ENCODE measurements at regions not wholly inside any gene's neighbourhood (a gene's known extent, or its start where the extent isn't known, plus 50 kb on each side); places are given as distances from the start of the nearest gene placed in this dataset.

DNA sequence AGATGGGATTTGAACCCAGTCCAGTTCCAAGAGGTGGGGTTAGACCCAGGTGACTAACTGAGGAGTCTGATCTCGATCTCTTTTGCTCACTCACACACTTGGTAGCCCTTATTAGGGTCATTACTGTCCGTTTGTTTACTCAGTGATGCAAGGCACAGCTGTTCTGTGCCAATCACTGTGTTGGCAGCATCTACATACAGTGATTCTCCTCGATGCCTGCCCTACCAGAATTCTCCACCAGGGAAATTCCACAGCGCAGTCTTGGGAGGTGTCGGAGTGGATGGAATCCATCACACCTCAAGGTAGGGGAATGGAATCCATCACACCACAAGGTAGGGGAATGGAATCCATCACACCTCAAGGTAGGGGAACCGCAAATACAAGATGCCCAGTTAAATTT is 279.6 kb downstream of the MAF start:
- TF ChIP-seq, protein P1, sequence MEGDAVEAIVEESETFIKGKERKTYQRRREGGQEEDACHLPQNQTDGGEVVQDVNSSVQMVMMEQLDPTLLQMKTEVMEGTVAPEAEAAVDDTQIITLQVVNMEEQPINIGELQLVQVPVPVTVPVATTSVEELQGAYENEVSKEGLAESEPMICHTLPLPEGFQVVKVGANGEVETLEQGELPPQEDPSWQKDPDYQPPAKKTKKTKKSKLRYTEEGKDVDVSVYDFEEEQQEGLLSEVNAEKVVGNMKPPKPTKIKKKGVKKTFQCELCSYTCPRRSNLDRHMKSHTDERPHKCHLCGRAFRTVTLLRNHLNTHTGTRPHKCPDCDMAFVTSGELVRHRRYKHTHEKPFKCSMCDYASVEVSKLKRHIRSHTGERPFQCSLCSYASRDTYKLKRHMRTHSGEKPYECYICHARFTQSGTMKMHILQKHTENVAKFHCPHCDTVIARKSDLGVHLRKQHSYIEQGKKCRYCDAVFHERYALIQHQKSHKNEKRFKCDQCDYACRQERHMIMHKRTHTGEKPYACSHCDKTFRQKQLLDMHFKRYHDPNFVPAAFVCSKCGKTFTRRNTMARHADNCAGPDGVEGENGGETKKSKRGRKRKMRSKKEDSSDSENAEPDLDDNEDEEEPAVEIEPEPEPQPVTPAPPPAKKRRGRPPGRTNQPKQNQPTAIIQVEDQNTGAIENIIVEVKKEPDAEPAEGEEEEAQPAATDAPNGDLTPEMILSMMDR (optimal IDR thresholded peaks at IDR 0.05 in 1 of 3, IDR thresholded peaks at IDR 0.05 in 1 of 3, conservative IDR thresholded peaks at IDR 0.05 in 1 of 3; ENCODE audit: extremely low read depth in 1 of 3, insufficient read depth in 2 of 3, low read length in 3 of 3) = no peak
- TF ChIP-seq EZH2 (IDR thresholded peaks at IDR 0.05; ENCODE audit: low read length) = no peak

Measured in keratinocyte (primary cell).